SW480 (cell line): ENCODE measurements at regions not wholly inside any gene's neighbourhood (a gene's known extent, or its start where the extent isn't known, plus 50 kb on each side); places are given as distances from the start of the nearest gene placed in this dataset.
"Not testable (repeated sequence)": the region's sequence is repeated elsewhere in the genome, so short reads cannot be mapped to it uniquely, and the experiment has no call there.

Experiments used
- DNase-seq: peaks from one replicate; pipeline ENCODE4 v3.0.0-alpha.2; 2016; ENCODE audit warnings: low spot score

GRCh38 chr18:22504251-22505030 is 86.7 kb upstream of the CTAGE1 start:
- DNase-seq: no peak

DNA sequence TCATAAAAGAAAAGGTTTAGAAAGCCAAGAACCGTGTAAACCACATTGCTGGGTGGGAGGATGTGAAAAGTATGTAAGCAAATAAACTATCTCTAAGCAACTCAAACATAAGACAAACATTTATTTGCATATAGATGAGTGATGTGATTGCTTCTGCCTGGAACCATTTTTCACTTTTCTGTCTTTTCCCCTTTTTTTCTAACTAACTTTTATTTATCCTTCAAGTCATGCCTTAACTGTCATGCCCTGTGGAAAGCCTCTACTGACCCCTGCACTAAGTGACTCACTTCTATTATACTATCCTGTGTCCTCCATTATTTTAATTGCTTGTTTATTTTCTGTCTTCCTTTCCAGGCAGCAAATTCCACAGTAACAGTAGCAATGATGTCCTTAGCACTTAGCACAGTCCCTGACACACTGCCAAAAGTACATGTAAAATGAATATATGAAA is 87.5 kb upstream of the CTAGE1 start:
- no peak for DNase-seq

DNA sequence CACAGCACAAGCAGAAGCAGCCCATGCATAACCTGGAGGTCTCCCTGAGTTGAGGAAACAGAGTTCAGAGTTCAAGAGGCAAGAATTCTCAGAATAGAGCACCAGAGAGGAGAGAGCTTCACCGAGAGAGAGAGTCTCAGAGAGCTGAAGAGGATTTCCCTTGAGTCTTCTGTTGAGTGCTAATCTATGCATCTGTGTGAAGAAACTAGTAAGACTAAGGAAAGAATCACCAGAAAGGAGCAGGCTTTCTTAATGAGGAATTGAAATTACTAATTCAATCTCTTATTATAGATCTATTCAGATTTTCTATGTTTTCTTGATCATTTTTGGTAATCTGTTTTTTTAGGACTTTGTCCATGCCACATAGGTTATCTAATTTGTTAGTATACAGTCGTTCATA is 89.3 kb upstream of the CTAGE1 start:
- DNase-seq: no peak

DNA sequence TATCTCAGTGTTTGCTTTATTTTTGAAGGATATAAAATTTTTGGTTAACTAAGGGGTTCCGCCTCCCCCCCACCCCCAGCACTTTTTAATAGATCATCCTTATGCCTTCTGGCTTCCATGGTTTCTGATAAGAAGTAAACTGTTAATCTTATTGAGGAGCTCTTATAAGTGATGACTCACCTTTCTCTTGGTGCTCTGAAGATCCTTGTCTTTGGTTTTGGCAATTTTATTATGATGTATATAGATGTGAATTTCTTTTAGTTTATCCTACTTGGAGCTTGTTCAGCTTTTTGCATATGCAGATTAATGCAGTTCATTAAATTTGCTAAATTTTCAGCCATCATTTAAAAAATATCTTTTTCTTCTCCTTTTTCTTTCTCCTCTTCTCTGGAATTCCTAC is 91.7 kb upstream of the CTAGE1 start:
- no peak for DNase-seq

DNA sequence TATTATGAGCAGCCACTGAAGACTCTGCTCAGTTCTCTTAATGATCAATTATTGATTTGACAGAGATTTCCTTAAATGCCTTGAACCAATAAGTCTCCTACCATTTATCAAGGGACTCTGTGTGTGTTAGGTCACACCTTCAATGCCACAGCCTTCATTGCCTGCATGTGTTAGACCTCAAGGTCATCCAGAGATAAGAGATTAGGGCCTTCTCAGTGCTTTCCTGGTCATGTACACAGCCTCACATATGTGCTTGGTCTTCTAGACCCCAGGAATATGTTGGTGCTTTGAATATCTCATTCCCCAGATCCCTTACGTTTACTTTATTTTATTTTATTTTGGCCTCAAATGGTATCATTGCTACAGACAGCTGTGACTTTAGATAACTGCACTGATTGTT is 93.0 kb upstream of the CTAGE1 start:
- DNase-seq: no peak

DNA sequence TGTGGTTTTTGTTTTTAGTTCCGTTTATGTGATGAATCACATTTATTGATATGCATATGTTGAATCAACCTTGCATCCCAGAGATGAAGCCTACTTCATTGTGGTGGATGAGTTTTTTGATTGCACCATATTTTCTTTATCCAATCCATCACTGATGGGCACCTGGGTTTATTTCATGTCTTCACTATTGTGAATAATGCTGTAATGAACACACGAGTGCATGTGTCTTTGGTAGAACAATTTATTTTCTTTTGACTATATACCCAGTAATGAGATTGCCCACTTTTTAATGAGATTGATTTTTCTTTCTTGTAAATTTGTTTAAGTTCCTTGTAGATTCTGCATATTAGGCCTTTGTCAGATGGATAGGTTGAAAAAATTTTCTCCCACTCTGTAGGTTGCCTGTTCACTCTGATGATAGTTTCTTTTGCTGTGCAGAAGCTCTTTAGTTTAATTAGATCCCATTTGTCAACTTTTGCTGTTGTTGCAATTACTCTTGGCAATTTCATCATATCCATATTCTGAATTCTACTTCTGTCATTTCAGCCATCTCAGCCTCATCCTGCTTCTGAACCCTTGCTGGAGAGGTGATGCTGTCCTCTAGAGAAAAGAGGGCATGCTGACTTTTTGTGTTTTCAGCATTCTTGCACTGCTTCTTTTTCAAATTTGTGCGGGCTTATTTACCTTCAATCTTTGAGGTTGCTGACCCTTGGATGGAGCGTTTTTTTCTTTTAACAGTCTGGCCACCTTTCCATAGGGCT is 96.2 kb upstream of the CTAGE1 start:
- no peak for DNase-seq

DNA sequence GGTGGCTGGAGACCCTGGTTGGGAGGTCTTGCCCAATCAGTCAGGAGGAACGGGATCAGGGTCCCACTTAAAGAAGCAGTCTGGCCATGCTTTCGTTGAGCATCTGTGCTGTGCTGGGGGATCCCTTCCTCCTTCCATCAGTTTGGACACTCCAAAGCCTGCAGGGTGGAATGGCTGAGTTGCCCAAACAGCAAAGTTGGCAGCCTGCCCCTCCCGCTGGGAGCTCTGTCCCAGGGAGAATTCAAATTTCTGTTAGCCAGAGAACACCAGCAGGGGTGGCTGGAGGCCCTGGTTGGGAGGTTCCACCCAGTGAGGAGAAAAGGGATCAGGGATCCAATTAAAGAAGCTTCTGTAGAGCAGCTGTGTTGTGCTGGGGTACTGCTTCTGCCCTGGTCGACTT is 96.9 kb upstream of the CTAGE1 start:
- DNase-seq: no peak

DNA sequence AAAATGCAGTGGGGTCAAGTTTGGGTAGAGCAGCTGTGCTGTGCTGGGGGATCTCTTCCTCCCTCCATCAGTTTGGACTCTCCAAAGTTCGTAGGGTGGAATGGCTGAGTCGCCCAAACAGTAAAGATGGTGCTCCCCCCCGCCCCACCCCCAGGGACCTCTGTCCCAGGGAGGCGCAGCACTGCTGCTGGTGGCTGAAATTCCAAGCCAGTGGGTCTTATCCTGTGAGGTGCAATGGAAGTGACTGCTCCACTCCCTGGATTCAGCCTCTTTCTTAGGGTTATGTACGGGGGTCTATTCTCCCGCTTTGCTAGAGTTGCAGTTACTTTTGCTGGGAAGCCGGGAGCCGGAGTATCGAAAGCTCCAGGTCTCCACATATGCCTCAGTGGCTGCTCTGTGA is 97.5 kb upstream of the CTAGE1 start:
- no peak for DNase-seq

- DNase-seq: no peak
Measured at GRCh38 chr18:22517356-22517755, 99.6 kb upstream of the CTAGE1 start.

- DNase-seq: no peak
Measured at GRCh38 chr18:22521026-22521707, 103.5 kb upstream of the CTAGE1 start.

GRCh38 chr18:22523481-22523880 is 105.8 kb upstream of the CTAGE1 start:
- DNase-seq: no peak

GRCh38 chr18:22524783-22525182 is 107.1 kb upstream of the CTAGE1 start:
- DNase-seq: no peak

DNA sequence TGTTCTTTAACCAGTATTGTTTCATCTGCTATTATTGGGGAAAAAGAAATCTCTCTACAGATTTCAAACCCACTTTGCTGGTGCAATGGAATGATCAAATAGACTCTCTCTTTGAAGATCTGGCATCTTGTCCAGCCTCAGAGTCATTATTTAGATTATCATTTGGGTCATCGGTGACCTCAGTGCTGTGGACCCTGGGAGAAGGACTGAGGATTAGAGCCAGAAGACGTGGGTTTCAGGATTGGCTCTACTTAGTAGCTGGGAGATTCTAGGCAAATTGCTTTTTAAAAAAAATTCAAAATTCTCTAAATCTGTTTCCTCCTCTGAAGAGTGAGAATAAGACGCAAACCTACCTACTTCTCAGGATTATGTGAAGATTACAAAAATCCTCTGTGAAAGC is 107.6 kb upstream of the CTAGE1 start:
- DNase-seq: no peak

DNA sequence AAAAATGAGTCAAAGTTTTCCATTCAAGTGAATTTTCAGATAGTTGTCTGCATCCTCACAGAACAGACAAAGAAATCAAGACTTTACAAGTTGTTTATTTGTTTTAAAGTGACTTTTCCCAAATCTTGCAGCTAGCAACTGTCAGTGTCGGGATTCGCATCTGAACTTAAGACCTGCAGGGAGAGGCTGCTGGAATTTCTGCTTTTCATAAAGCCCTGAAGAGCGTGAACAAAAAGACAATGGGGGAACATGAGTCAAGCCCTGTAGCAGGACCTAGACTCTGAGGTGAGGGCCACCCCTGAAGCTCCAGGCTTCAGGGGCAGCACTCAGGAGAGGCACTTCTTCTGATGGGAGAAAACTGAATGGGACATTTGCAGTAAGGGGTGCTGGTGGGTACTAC is 108.2 kb upstream of the CTAGE1 start:
- DNase-seq: no peak

DNA sequence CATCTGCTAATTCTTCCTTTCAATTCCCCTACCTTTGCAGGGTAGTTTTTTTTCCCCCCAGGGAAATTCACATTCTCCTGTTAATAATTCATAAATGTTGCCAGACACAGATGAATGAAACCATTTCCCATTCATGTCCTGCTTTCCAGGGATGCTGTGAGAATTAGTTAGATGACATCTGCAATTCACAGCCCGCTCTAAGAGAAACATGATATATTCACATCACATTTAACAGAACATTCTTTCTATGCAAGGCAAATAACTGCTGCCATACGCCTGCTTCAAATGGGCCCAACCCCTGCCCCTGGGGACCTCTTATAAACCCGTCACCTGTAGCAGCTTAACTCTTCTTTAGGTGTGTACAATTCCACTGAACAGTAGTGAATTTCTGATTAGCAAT is 110.6 kb upstream of the CTAGE1 start:
- no peak for DNase-seq

GRCh38 chr18:22534706-22535105 is 117.0 kb upstream of the CTAGE1 start:
- not testable (repeated sequence) for DNase-seq

GRCh38 chr18:22536558-22536957 is 118.8 kb upstream of the CTAGE1 start:
- no peak for DNase-seq

GRCh38 chr18:22538426-22538825 is 120.7 kb upstream of the CTAGE1 start:
- no peak for DNase-seq

- DNase-seq: no peak
Measured at GRCh38 chr18:22539051-22539765, 121.5 kb upstream of the CTAGE1 start.

GRCh38 chr18:22541232-22541631 is 123.5 kb upstream of the CTAGE1 start:
- DNase-seq: no peak

GRCh38 chr18:22542406-22542835 is 124.7 kb upstream of the CTAGE1 start:
- no peak for DNase-seq

- no peak for DNase-seq
Measured at GRCh38 chr18:22543769-22544168, 126.1 kb upstream of the CTAGE1 start.
